ENCODE measurements at regions not wholly inside any gene's neighbourhood (a gene's known extent, or its start where the extent isn't known, plus 50 kb on each side); places are given as distances from the start of the nearest gene placed in this dataset.

- no peak overlapping the region for H2AFZ ChIP-seq (ENCODE audit: low read length)
- ChIA-PET CTCF (ENCODE audit: low intra/inter-chr PET ratio, low total read pairs) (no interaction called here), POLR2A (no interaction called here)
- no peak overlapping the region for H3K27ac ChIP-seq (ENCODE audit: extremely low read length, insufficient read depth, low read length)
- in situ Hi-C loops (cut with HindIII; ENCODE audit: extremely low pct_ligation_motif_present, low pct_unique_long_range_greater_than_20kb) (no loop called here), intact Hi-C loops (cut with micrococcal nuclease; ENCODE audit: unreplicated experiment) (no loop called here)
- BruUV-seq (replicated peaks), result no TSS peak
- no peaks in the 10 kb centered on the region for H3K36me3 ChIP-seq (replicated peaks in 1 of 2; ENCODE audit: control insufficient read depth in 1 of 2, insufficient read depth in 2 of 2, low read length in 2 of 2)
- no peaks in the 10 kb centered on the region for H3K79me2 ChIP-seq (ENCODE audit: insufficient read depth, low read length)
- no peak for DNase-seq (ENCODE audit: low spot score)
- H3K9me3 ChIP-seq (ENCODE audit: low read length), result no peaks in the 10 kb centered on the region
- H4K20me1 ChIP-seq (ENCODE audit: insufficient read depth, low read length), result no peaks in the 10 kb centered on the region
- no peak for FAIRE-seq
- H3K4me3 ChIP-seq (replicated peaks in 1 of 3; ENCODE audit: insufficient read depth in 1 of 3, low read depth in 2 of 3, low read length in 3 of 3), result no peak overlapping the region
- WGBS (ENCODE audit: low lambda C conversion rate), result 50% methylated on average over 3 of the region's 3 CpGs
- H3K4me2 ChIP-seq (ENCODE audit: low read depth, low read length), result no peak overlapping the region
- ATAC-seq, result no peak
- no peak for TF ChIP-seq ZSCAN29 (CRISPR knock-in tag; conservative IDR thresholded peaks at IDR 0.05)
- TF ChIP-seq ZBTB42 (CRISPR knock-in tag; IDR thresholded peaks at IDR 0.05), result no peak
- TF ChIP-seq THAP9 (CRISPR knock-in tag; IDR thresholded peaks at IDR 0.05; ENCODE audit: borderline replicate concordance), result no peak
- TF ChIP-seq MAZ (IDR thresholded peaks at IDR 0.05; ENCODE audit: borderline replicate concordance, low read depth, low read length), result no peak
- no peak for TF ChIP-seq MAZ (CRISPR knock-in tag; IDR thresholded peaks at IDR 0.05; ENCODE audit: low read depth)
- no peak for TF ChIP-seq TCF7L2 (IDR thresholded peaks at IDR 0.05; ENCODE audit: low read depth, low read length)
- TF ChIP-seq ZNF143 (CRISPR knock-in tag; IDR thresholded peaks at IDR 0.05), result no peak
- TF ChIP-seq ZGPAT (CRISPR knock-in tag; IDR thresholded peaks at IDR 0.05), result no peak
- TF ChIP-seq SIN3B (IDR thresholded peaks at IDR 0.05; ENCODE audit: low read length), result no peak
- no peak for TF ChIP-seq CREB1 (IDR thresholded peaks at IDR 0.05)
- TF ChIP-seq CREB1 (CRISPR knock-in tag; IDR thresholded peaks at IDR 0.05), result no peak
- TF ChIP-seq, protein P1, sequence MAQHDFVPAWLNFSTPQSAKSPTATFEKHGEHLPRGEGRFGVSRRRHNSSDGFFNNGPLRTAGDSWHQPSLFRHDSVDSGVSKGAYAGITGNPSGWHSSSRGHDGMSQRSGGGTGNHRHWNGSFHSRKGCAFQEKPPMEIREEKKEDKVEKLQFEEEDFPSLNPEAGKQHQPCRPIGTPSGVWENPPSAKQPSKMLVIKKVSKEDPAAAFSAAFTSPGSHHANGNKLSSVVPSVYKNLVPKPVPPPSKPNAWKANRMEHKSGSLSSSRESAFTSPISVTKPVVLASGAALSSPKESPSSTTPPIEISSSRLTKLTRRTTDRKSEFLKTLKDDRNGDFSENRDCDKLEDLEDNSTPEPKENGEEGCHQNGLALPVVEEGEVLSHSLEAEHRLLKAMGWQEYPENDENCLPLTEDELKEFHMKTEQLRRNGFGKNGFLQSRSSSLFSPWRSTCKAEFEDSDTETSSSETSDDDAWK (CRISPR knock-in tag; IDR thresholded peaks at IDR 0.05), result no peak
- TF ChIP-seq NCOA1 (CRISPR knock-in tag; IDR thresholded peaks at IDR 0.05), result no peak
- no peak for TF ChIP-seq GLI4 (CRISPR knock-in tag; IDR thresholded peaks at IDR 0.05; ENCODE audit: borderline replicate concordance)
- no peak for TF ChIP-seq ELF1 (CRISPR knock-in tag; IDR thresholded peaks at IDR 0.05)
- TF ChIP-seq ZNF792 (CRISPR knock-in tag; IDR thresholded peaks at IDR 0.05), result no peak
- TF ChIP-seq TOE1 (CRISPR knock-in tag; IDR thresholded peaks at IDR 0.05), result no peak
- TF ChIP-seq, protein P2, sequence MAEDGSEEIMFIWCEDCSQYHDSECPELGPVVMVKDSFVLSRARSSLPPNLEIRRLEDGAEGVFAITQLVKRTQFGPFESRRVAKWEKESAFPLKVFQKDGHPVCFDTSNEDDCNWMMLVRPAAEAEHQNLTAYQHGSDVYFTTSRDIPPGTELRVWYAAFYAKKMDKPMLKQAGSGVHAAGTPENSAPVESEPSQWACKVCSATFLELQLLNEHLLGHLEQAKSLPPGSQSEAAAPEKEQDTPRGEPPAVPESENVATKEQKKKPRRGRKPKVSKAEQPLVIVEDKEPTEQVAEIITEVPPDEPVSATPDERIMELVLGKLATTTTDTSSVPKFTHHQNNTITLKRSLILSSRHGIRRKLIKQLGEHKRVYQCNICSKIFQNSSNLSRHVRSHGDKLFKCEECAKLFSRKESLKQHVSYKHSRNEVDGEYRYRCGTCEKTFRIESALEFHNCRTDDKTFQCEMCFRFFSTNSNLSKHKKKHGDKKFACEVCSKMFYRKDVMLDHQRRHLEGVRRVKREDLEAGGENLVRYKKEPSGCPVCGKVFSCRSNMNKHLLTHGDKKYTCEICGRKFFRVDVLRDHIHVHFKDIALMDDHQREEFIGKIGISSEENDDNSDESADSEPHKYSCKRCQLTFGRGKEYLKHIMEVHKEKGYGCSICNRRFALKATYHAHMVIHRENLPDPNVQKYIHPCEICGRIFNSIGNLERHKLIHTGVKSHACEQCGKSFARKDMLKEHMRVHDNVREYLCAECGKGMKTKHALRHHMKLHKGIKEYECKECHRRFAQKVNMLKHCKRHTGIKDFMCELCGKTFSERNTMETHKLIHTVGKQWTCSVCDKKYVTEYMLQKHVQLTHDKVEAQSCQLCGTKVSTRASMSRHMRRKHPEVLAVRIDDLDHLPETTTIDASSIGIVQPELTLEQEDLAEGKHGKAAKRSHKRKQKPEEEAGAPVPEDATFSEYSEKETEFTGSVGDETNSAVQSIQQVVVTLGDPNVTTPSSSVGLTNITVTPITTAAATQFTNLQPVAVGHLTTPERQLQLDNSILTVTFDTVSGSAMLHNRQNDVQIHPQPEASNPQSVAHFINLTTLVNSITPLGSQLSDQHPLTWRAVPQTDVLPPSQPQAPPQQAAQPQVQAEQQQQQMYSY (CRISPR knock-in tag; IDR thresholded peaks at IDR 0.05), result no peak
- no peaks in the 10 kb centered on the region for H3K27me3 ChIP-seq (ENCODE audit: control insufficient read depth in 1 of 2, insufficient read depth in 2 of 2, low read length in 2 of 2)
- no peak overlapping the region for H3K9ac ChIP-seq (ENCODE audit: insufficient read depth, low read depth, low read length)
- H3K4me1 ChIP-seq (ENCODE audit: insufficient read depth, low read length), result peaks cover 4% of the 10 kb centered on the region; the same call in 1 of the 2 replicates
Measured at GRCh38 chr13:64223016-64223415, 2807.4 kb upstream of the PCDH20 start.
